ENCODE measurements at regions not wholly inside any gene's neighbourhood (a gene's known extent, or its start where the extent isn't known, plus 50 kb on each side); places are given as distances from the start of the nearest gene placed in this dataset.

- Mint-ChIP-seq H3K4me3 (ENCODE audit: unreplicated experiment) (no peak overlapping the region), H3K9me3 (ENCODE audit: unreplicated experiment) (no peaks in the 10 kb centered on the region), H3K27ac (ENCODE audit: unreplicated experiment) (no peak overlapping the region), H3K27me3 (ENCODE audit: insufficient read depth, unreplicated experiment) (no peaks in the 10 kb centered on the region), H3K36me3 (ENCODE audit: insufficient read depth, unreplicated experiment) (no peaks in the 10 kb centered on the region), H3K4me1 (ENCODE audit: low read depth, unreplicated experiment) (no peaks in the 10 kb centered on the region)
- H3K4me3 ChIP-seq (ENCODE audit: low read depth, low read length) = no peak overlapping the region
- H3K36me3 ChIP-seq (ENCODE audit: control insufficient read depth, insufficient read depth, low read length) = no peaks in the 10 kb centered on the region
- DNase-seq = no peak
- no peak for TF ChIP-seq CTCF (IDR thresholded peaks at IDR 0.05; ENCODE audit: insufficient read depth in 1 of 2, low read depth in 1 of 2, low read length in 1 of 2, severe bottlenecking in 1 of 2, unreplicated experiment in 1 of 2)
- no peaks in the 10 kb centered on the region for H3K27me3 ChIP-seq (replicated peaks; ENCODE audit: control insufficient read depth, insufficient read depth, low read length)
- H3K4me1 ChIP-seq = no peaks in the 10 kb centered on the region
- intact Hi-C loops (cut with micrococcal nuclease; ENCODE audit: unreplicated experiment) = no loop called here
- no TSS peak for BruUV-seq (replicated peaks)
- ChIA-PET CTCF (no interaction called here), POLR2A (no interaction called here)
- no peaks in the 10 kb centered on the region for H3K9me3 ChIP-seq
These were observed 228.0 kb upstream of the SPHKAP start for GRCh38 chr2:228409493-228409892.

- Histone ChIP-seq H3K4me3 (ENCODE audit: low read depth, low read length) (no peak overlapping the region), H3K9me3 (no peaks in the 10 kb centered on the region), H3K36me3 (ENCODE audit: control insufficient read depth, insufficient read depth, low read length) (no peaks in the 10 kb centered on the region), H3K4me1 (no peaks in the 10 kb centered on the region), H3K27me3 (replicated peaks; ENCODE audit: control insufficient read depth, insufficient read depth, low read length) (no peaks in the 10 kb centered on the region)
- TF ChIP-seq CTCF (IDR thresholded peaks at IDR 0.05; ENCODE audit: insufficient read depth in 1 of 2, low read depth in 1 of 2, low read length in 1 of 2, severe bottlenecking in 1 of 2, unreplicated experiment in 1 of 2) = no peak
- ChIA-PET POLR2A (no interaction called here), CTCF (no interaction called here)
- Mint-ChIP-seq H3K27me3 (ENCODE audit: insufficient read depth, unreplicated experiment) (no peaks in the 10 kb centered on the region), H3K27ac (ENCODE audit: unreplicated experiment) (no peak overlapping the region), H3K4me1 (ENCODE audit: low read depth, unreplicated experiment) (no peaks in the 10 kb centered on the region), H3K36me3 (ENCODE audit: insufficient read depth, unreplicated experiment) (no peaks in the 10 kb centered on the region), H3K9me3 (ENCODE audit: unreplicated experiment) (no peaks in the 10 kb centered on the region), H3K4me3 (ENCODE audit: unreplicated experiment) (no peak overlapping the region)
- intact Hi-C loops (cut with micrococcal nuclease; ENCODE audit: unreplicated experiment) = no loop called here
- no peak for DNase-seq
- no TSS peak for BruUV-seq (replicated peaks)
These were observed 227.2 kb upstream of the SPHKAP start for GRCh38 chr2:228408529-228409227.

GRCh38 chr2:228407821-228408220, 226.3 kb upstream of the SPHKAP start:
- Histone ChIP-seq H3K9me3 (no peaks in the 10 kb centered on the region), H3K27me3 (replicated peaks; ENCODE audit: control insufficient read depth, insufficient read depth, low read length) (no peaks in the 10 kb centered on the region), H3K4me1 (no peaks in the 10 kb centered on the region), H3K36me3 (ENCODE audit: control insufficient read depth, insufficient read depth, low read length) (no peaks in the 10 kb centered on the region), H3K4me3 (ENCODE audit: low read depth, low read length) (no peak overlapping the region)
- no peaks in the 10 kb centered on the region for H3K27me3 Mint-ChIP-seq (ENCODE audit: insufficient read depth, unreplicated experiment)
- H3K9me3 Mint-ChIP-seq (ENCODE audit: unreplicated experiment) = no peaks in the 10 kb centered on the region
- CTCF ChIA-PET = no interaction called here
- no peaks in the 10 kb centered on the region for H3K4me1 Mint-ChIP-seq (ENCODE audit: low read depth, unreplicated experiment)
- intact Hi-C loops (cut with micrococcal nuclease; ENCODE audit: unreplicated experiment) = no loop called here
- no peaks in the 10 kb centered on the region for H3K36me3 Mint-ChIP-seq (ENCODE audit: insufficient read depth, unreplicated experiment)
- POLR2A ChIA-PET = no interaction called here
- TF ChIP-seq CTCF (IDR thresholded peaks at IDR 0.05; ENCODE audit: insufficient read depth in 1 of 2, low read depth in 1 of 2, low read length in 1 of 2, severe bottlenecking in 1 of 2, unreplicated experiment in 1 of 2) = no peak
- H3K4me3 Mint-ChIP-seq (ENCODE audit: unreplicated experiment) = no peak overlapping the region
- no peak for DNase-seq
- no peak overlapping the region for H3K27ac Mint-ChIP-seq (ENCODE audit: unreplicated experiment)
- BruUV-seq (replicated peaks) = no TSS peak

Data from Caco-2 (cell line).